CD4-positive, alpha-beta T cell (primary cell): ENCODE measurements at regions not wholly inside any gene's neighbourhood (a gene's known extent, or its start where the extent isn't known, plus 50 kb on each side); places are given as distances from the start of the nearest gene placed in this dataset.

Source experiments
- ATAC-seq: fragments of 200-7000 bp; cut with Tn5 transposase; one replicate; pipeline ENCODE4 v1.10.0; 2022; ENCODE audit warnings: mild to moderate bottlenecking; ENCODE audit not compliant: poor library complexity
- CTCF ChIA-PET: fragments of 350-600 bp; sonication (Branson Sonifier 250); formaldehyde crosslinking; loops from one replicate; lab custom pipeline; 2021; ENCODE audit warnings: antibody characterized with exemption, inconsistent platforms; lab: Charles Lee
- POLR2A ChIA-PET: fragments of 350-600 bp; sonication (Branson Sonifier 250); formaldehyde crosslinking; loops from one replicate; lab custom pipeline; 2021; ENCODE audit warnings: antibody characterized with exemption, inconsistent platforms; lab: Charles Lee
- DNase-seq, 14 experiments: peaks; one replicate each; pipeline ENCODE4 v3.0.0-alpha.2; 2013 to 2020; ENCODE audit warnings: mixed read lengths in 2 of 14
- H3K27ac ChIP-seq, 2 donors: one replicate each; pipeline versions ENCODE4 v1.5.1 to v1.7.0; 2013; ENCODE audit warnings: low read length in 2 of 2, low read depth in 1 of 2, mild to moderate bottlenecking in 1 of 2
- H3K27me3 ChIP-seq, 2 experiments: 1 replicate in 1 of 2; 2 replicates in 1 of 2; pipeline versions ENCODE4 v1.6.1 to v1.7.0; 2013; ENCODE audit warnings: low read length in 2 of 2, control low read depth in 1 of 2, mild to moderate bottlenecking in 1 of 2, moderate library complexity in 1 of 2; ENCODE audit not compliant: insufficient read depth in 2 of 2, control insufficient read depth in 1 of 2
- H3K36me3 ChIP-seq: one replicate; pipeline ENCODE4 v1.6.1; 2013; ENCODE audit warnings: low read length, control low read depth; ENCODE audit not compliant: insufficient read depth
- H3K4me1 ChIP-seq: one replicate; pipeline ENCODE4 v1.6.1; 2013; ENCODE audit warnings: low read length, control low read depth; ENCODE audit not compliant: insufficient read depth
- H3K4me3 ChIP-seq: one replicate; pipeline ENCODE4 v1.5.1; 2013; ENCODE audit warnings: mild to moderate bottlenecking, low read length, moderate library complexity
- H3K9me3 ChIP-seq, 2 experiments: 1 replicate in 1 of 2; 2 replicates in 1 of 2; pipeline versions ENCODE4 v1.6.1 to v1.7.0; 2013; ENCODE audit warnings: low read length in 2 of 2, mild to moderate bottlenecking in 2 of 2, control low read depth in 1 of 2, moderate library complexity in 1 of 2; ENCODE audit not compliant: control insufficient read depth in 1 of 2, insufficient read depth in 1 of 2
- H3K27ac Mint-ChIP-seq: one replicate; pipeline ENCODE4 v1.8.0; 2020; ENCODE audit warnings: mixed read lengths
- H3K27me3 Mint-ChIP-seq: one replicate; pipeline ENCODE4 v1.8.0; 2021; ENCODE audit warnings: mixed read lengths
- H3K36me3 Mint-ChIP-seq: one replicate; pipeline ENCODE4 v1.8.0; 2021; ENCODE audit warnings: low read depth, mixed read lengths
- H3K4me1 Mint-ChIP-seq: one replicate; pipeline ENCODE4 v1.8.0; 2021; ENCODE audit warnings: low read depth, mixed read lengths
- H3K4me3 Mint-ChIP-seq: one replicate; pipeline ENCODE4 v1.8.0; 2020; ENCODE audit warnings: mild to moderate bottlenecking, mixed read lengths
- H3K9me3 Mint-ChIP-seq: one replicate; pipeline ENCODE4 v1.8.0; 2020; ENCODE audit warnings: mixed read lengths
- intact Hi-C, 2 experiments: fragments of 100-400 bp; cut with DNase I in 1 of 2; cut with micrococcal nuclease in 1 of 2; formaldehyde crosslinking; loops; one replicate each; pipeline versions ENCODE4 v1.15.1 to v1.9.0; 2023 to 2025; cut with DNase I, micrococcal nuclease
- TF ChIP-seq, protein P1 (sequence below): fragments of 200-600 bp; IDR thresholded peaks from one replicate; pipeline ENCODE4 v1.8.0; 2022; ENCODE audit warnings: antibody characterized with exemption, mild to moderate bottlenecking

- ATAC-seq (no peak), DNase-seq (no peak)
- Mint-ChIP-seq H3K27ac (no peak overlapping the region), H3K4me1 (no peaks in the 10 kb centered on the region), H3K36me3 (no peaks in the 10 kb centered on the region), H3K9me3 (peaks cover 3% of the 10 kb centered on the region), H3K4me3 (no peak overlapping the region), H3K27me3 (no peaks in the 10 kb centered on the region)
- POLR2A ChIA-PET, result no interaction called here
- H3K9me3 ChIP-seq, result peaks cover 0 to 4% of the 10 kb centered on the region in 2 experiments
- no peaks in the 10 kb centered on the region for H3K4me1 ChIP-seq
- intact Hi-C loops, result no loop called here
- H3K27me3 ChIP-seq, result no peaks in the 10 kb centered on the region
- no peak overlapping the region for H3K4me3 ChIP-seq
- H3K27ac ChIP-seq, result no peak overlapping the region
- no peaks in the 10 kb centered on the region for H3K36me3 ChIP-seq
- CTCF ChIA-PET, result interaction anchor here (0.7 kb wide), 1 partner anchor 13 kb away, joined by 3 read pairs; no protein-coding TSS in a partner anchor
- TF ChIP-seq, protein P1, sequence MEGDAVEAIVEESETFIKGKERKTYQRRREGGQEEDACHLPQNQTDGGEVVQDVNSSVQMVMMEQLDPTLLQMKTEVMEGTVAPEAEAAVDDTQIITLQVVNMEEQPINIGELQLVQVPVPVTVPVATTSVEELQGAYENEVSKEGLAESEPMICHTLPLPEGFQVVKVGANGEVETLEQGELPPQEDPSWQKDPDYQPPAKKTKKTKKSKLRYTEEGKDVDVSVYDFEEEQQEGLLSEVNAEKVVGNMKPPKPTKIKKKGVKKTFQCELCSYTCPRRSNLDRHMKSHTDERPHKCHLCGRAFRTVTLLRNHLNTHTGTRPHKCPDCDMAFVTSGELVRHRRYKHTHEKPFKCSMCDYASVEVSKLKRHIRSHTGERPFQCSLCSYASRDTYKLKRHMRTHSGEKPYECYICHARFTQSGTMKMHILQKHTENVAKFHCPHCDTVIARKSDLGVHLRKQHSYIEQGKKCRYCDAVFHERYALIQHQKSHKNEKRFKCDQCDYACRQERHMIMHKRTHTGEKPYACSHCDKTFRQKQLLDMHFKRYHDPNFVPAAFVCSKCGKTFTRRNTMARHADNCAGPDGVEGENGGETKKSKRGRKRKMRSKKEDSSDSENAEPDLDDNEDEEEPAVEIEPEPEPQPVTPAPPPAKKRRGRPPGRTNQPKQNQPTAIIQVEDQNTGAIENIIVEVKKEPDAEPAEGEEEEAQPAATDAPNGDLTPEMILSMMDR, result no peak
These were observed 540.8 kb upstream of the ADAMTS5 start for GRCh38 chr21:27507695-27508094.

DNA sequence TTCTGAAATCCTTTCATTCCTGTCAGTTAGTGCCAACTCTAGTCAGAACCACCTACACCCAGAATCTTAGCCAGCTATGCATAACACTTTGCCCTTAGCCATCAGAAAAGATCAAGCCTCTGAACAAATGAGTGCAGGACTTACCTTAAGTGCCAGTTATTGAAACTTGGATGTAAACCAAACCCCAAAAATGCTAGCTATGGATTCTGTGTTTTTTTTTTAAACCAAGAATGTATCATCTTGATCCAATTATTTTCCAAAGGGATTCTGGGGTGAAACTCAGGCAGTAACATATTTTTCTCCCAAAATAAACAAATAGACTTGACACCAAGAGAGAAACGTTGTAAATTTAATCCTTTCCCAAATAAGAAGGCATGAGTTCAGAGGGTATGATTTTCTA, 538.6 kb upstream of the ADAMTS5 start:
- Histone ChIP-seq H3K4me1 (no peaks in the 10 kb centered on the region), H3K27me3 (no peaks in the 10 kb centered on the region), H3K4me3 (no peak overlapping the region), H3K27ac (no peak overlapping the region), H3K36me3 (no peaks in the 10 kb centered on the region), H3K9me3 (peaks cover 0 to 3% of the 10 kb centered on the region in 2 experiments)
- no peak for ATAC-seq
- H3K36me3 Mint-ChIP-seq, result no peaks in the 10 kb centered on the region
- no peak for DNase-seq
- no peak overlapping the region for H3K27ac Mint-ChIP-seq
- ChIA-PET CTCF (no interaction called here), POLR2A (no interaction called here)
- TF ChIP-seq, protein P1, result no peak
- H3K4me3 Mint-ChIP-seq, result no peak overlapping the region
- peaks cover 3% of the 10 kb centered on the region for H3K9me3 Mint-ChIP-seq
- H3K4me1 Mint-ChIP-seq, result no peaks in the 10 kb centered on the region
- intact Hi-C loops, result no loop called here
- no peaks in the 10 kb centered on the region for H3K27me3 Mint-ChIP-seq

GRCh38 chr21:27502801-27503200, 535.9 kb upstream of the ADAMTS5 start:
- no peak for DNase-seq
- Mint-ChIP-seq H3K4me3 (no peak overlapping the region), H3K27me3 (no peaks in the 10 kb centered on the region), H3K4me1 (no peaks in the 10 kb centered on the region), H3K36me3 (no peaks in the 10 kb centered on the region), H3K27ac (no peak overlapping the region), H3K9me3 (no peaks in the 10 kb centered on the region)
- ChIA-PET POLR2A (no interaction called here), CTCF (no interaction called here)
- H3K27me3 ChIP-seq, result no peaks in the 10 kb centered on the region
- H3K9me3 ChIP-seq, result no peaks in the 10 kb centered on the region
- no peak for ATAC-seq
- H3K27ac ChIP-seq, result no peak overlapping the region
- H3K36me3 ChIP-seq, result no peaks in the 10 kb centered on the region
- H3K4me1 ChIP-seq, result no peaks in the 10 kb centered on the region
- no peak overlapping the region for H3K4me3 ChIP-seq
- TF ChIP-seq, protein P1, result no peak
- intact Hi-C loops, result no loop called here
